Hematopoietic multipotent progenitor cell treated with erythropoietin and hydrocortisone succinate and interleukin-3 and kit ligand, for 6 days (in vitro differentiated cells): ENCODE measurements at regions not wholly inside any gene's neighbourhood (a gene's known extent, or its start where the extent isn't known, plus 50 kb on each side); places are given as distances from the start of the nearest gene placed in this dataset.
A peak's percentile ranks its signal among the peaks of the same experiment; 100 is the strongest.

Experiments used
- DNase-seq: peaks from one replicate; pipeline ENCODE4 v3.0.0-alpha.2; 2015

DNA sequence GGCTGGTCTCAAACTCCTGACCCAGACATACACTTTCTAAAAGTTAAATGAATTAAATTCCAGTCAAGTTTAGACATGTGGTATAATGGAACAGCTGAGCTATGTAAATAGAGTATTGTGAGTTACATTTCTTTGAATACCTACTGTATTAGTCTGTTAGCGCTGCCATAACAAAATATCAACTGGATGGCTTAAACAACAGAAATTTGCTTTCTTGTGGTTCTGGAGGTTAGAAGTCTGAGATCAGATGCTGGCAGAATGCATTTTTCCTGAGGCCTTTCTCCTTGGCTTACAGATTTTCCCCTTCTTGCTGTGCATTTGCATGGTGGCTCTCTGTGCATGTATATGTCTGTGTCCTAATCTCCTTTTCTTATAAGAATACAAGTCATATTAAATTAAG lies 101.5 kb upstream of the TGFBR2 start:
- DNase-seq, result no peak

DNA sequence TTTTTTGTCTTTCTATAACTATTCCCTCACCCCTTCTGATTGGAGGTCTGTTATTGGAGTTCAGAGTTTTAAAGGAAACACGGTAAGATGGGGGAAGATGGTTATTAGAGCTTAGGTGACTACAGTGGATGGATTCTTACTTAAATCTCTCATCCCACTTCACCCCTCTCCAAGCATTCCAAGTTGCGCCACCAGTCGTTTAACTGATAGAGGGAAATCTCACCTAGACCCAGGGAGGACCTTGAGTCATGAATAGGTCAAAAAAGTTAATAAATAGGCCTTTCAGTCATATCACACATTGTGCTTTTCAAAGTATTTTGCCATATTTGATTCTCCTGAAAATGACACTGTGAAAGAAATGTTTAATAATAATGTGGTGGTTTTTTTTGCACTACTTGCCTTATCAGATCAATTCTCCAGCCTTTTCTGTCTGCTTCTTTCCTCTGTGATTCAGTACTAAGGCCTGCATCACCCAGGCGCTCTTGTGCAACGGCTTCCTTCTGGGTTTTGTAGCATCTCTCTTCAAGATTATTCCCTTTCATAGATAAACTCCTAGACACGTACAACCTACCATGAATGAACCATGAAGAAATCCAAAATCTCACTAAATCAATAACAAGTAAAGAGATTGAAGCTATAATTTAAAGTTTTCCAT lies 100.4 kb upstream of the TGFBR2 start:
- DNase-seq, result peak; percentile 6

DNA sequence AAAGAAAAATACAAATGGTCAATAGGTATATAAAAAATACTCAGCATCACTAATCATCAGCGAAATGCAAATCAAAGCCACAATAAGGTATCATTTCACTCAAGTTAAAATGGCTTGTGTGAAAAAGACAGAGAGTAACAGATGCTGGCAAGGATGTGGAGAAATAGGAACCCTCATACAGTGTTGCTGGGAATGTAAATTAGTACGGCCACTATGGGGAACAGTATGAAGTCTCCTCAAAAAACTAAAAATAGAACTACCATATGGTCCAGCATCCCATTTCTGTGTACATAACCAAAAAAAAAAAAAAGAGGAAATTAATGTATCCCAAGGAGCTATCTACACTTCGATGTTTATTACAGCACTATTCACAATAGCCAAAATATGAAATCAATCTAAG lies 98.1 kb upstream of the TGFBR2 start:
- DNase-seq, result no peak

GRCh38 chr3:30510596-30510995 lies 95.8 kb upstream of the TGFBR2 start:
- no peak for DNase-seq

- DNase-seq, result no peak
Measured at GRCh38 chr3:30511524-30512251, 94.7 kb upstream of the TGFBR2 start.

- no peak for DNase-seq
Measured at GRCh38 chr3:30512576-30512975, 93.8 kb upstream of the TGFBR2 start.

GRCh38 chr3:30513374-30514152 lies 92.8 kb upstream of the TGFBR2 start:
- DNase-seq, result no peak

DNA sequence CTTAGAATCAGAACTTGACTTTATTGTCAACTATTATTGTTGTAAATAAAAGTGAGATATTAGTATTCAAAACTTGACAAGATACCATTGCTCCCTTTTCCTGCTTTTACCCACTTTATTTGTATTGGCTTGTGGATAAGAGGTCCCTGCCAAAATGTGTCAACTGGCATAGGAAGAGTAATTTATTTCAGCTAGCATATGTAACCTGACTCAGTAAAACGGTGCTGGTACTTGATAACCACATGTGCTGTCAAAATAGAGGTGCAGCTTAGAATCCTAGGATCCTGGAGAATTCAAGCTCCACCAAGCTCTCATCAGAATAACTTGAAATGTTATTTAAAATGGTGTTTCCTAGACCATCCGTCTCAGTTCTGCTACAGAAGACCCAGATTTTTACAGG lies 90.2 kb upstream of the TGFBR2 start:
- DNase-seq, result no peak

DNA sequence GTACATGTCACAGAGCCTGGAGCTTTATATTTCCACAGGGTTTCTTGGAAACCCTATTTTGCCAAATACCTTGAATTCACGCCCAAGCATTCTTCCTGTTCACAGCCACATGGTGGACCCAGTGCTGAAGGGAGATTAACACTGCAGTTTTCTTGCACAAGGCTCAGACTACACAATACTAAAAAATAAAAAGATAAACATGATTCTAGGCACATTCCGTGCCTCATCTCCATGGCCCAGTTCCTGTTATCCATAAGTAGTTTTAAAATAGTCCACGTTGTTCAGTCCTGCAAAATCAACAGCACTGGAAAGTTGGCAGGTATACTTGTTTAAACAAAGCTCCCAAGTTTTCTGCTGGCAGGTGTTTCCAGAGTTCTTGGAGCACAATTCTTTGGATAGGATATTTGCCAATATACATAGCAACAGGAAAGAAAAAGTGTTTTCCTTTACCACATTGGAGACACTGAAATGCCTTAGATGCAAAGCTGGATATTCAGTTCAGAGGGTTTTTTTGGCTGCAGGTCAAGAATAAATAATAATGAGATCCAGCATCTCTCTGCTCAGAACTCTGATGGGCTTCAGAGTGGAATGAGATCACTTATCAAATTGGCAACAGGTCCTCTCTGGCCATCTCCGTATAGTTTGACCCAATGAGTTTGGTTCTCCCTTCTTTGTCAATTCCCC lies 88.1 kb upstream of the TGFBR2 start:
- DNase-seq, result peak; percentile 22

GRCh38 chr3:30518872-30519271 lies 87.5 kb upstream of the TGFBR2 start:
- DNase-seq, result no peak

DNA sequence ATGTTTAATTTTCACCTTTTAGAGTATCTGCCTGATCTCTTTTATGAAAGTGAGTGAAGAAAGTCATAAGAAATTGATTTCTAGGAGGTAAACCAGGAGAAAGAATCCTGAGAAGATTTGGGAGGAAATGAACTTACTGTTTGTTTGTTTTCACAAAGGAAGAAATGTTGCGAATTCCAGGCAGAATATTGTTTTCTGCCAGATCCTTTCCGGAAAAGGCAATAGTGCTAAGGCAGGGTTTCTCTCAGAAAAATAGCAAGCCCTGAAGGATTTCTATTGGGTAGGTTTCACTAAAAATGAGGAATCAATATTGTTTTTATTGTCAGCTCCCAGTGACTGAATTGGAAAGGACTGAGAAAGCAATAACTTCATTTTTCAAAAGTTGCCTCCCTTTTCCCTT lies 85.7 kb upstream of the TGFBR2 start:
- DNase-seq, result no peak

- DNase-seq, result no peak
Measured at GRCh38 chr3:30521156-30521715, 85.2 kb upstream of the TGFBR2 start.

GRCh38 chr3:30522476-30522875 lies 83.9 kb upstream of the TGFBR2 start:
- no peak for DNase-seq

- DNase-seq, result no peak
Measured at GRCh38 chr3:30523366-30523765, 83.0 kb upstream of the TGFBR2 start.

DNA sequence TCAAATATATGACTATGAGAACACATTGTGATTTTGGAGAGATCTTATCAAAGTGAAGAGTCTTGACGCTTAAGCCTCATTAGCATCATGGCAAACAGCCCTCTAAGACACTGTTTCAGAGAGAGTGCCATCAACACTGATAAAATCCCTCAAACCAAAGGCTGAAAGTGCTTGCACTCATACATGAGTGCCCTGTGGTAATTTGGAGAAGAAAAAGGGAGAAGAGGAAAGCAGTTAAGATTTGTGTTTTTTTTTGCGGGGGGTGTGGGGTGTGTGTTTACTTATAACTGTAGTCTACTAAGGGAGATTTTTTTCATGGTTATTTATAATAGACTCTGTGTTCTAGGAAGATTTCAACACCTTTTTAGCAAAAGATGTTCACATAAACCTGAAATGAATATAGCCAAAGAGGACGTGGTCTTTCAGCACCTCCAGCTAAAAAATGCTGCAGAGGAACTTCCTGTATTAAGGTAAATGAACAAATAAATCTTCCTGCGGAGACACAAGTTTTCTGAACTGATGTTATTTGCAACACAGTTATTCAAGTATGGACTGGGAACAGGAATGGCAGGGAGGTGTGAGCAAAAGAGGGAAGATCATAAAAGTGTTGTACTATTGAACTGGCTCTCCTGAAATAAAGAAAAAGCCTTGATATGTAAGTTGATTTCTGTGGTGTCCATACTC lies 81.9 kb upstream of the TGFBR2 start:
- DNase-seq, result no peak

DNA sequence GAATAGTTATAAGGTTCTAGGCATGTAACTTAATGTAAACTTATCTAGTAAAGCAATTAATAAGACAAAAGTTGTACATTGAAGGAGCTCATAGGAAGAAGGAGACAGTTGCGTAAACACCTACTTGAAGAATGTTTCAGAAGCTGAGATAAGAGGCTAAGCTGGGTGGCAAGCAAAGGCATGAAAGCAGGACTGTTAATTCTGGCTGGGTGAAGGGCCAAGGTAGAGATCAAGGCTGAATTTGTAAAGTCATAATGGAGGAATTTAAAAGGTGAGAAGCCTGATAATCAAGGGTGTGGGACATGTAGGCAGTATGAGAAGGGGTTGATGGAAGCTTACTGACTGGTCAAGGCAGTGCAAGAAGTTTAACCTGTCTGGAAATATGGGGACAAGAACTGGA lies 80.4 kb upstream of the TGFBR2 start:
- DNase-seq, result peak; percentile 10

- no peak for DNase-seq
Measured at GRCh38 chr3:30527186-30527585, 79.2 kb upstream of the TGFBR2 start.

GRCh38 chr3:30527720-30528119 lies 78.7 kb upstream of the TGFBR2 start:
- no peak for DNase-seq

GRCh38 chr3:30530084-30530483 lies 76.3 kb upstream of the TGFBR2 start:
- DNase-seq, result no peak

DNA sequence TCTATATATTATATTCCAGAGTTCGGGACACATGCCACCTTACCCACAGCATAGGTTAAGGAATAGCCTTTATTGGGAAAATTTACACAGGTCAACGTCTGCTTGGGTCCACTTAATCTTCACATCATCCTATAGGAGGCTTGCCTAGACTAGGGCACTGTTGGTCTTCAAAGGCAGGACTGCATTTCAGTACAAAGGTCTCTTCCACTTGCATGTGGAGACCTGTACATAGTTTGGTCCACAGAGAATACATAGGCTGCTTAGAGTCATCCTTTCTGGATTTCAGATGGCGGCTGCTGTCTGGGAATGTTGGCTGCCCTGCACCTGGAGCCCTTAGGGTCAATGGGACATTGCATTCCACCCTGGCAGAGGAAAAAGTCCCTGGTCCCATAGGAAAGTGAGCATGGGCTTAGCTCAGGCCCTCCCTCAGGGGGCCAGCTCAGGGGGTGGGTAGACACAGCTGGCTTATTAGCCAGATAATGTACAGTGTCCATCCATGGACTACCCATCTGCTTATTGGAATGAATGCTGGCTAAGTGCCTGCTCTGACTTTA lies 75.3 kb upstream of the TGFBR2 start:
- no peak for DNase-seq

DNA sequence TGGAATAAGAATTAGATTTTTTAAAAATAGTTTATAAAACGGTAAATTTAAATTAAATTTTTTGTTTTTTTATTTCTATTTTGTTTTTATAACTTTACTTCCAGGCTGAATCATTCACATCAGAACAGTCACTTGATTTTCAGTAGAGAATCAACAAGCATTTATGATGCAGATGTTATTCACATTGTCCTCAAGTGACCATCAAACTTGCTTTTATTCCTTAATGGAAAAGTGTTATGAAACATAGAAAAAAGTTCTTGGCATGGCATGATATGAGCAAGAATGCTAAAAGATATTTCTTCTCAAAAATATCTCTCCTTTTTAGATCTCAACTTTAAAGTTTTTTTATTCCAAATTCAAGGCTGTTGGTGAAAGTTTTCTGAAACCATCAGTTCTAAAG lies 70.9 kb upstream of the TGFBR2 start:
- DNase-seq, result no peak

GRCh38 chr3:30538791-30539190 lies 67.6 kb upstream of the TGFBR2 start:
- DNase-seq, result no peak
